Brain microvascular endothelial cell (primary cell): ENCODE measurements at regions not wholly inside any gene's neighbourhood (a gene's known extent, or its start where the extent isn't known, plus 50 kb on each side); places are given as distances from the start of the nearest gene placed in this dataset.

Experiments used
- DNase-seq: peaks from one replicate; pipeline ENCODE4 v3.0.0-alpha.2; 2020
- H3K27ac ChIP-seq: fragments of 250-450 bp; sonication (Bioruptor Pico); 2 replicates; pipeline ENCODE4 v1.5.1; 2020; ENCODE audit warnings: mild to moderate bottlenecking, moderate library complexity
- H3K27me3 ChIP-seq: fragments of 250-450 bp; sonication (Bioruptor Pico); replicated peaks from 2 replicates; pipeline ENCODE4 v1.5.1; 2020; ENCODE audit warnings: mild to moderate bottlenecking
- H3K36me3 ChIP-seq: fragments of 250-450 bp; sonication (Bioruptor Pico); replicated peaks from 2 replicates; pipeline ENCODE4 v1.5.1; 2020; ENCODE audit warnings: mild to moderate bottlenecking
- H3K4me3 ChIP-seq: 2 replicates; pipeline ENCODE4 v1.5.1; 2011; ENCODE audit warnings: low read depth, mild to moderate bottlenecking, control low read depth, low read length, moderate library complexity
- CTCF ChIP-seq: IDR thresholded peaks from 2 replicates; pipeline ENCODE4 v1.5.1; 2011; ENCODE audit warnings: low read depth, mild to moderate bottlenecking, moderate library complexity, low read length, control low read depth, inconsistent platforms; ENCODE audit errors: missing control alignments
- in situ Hi-C: cut with HindIII; loops from 2 replicates; pipeline ENCODE4 v1.10.0; 2017; ENCODE audit warnings: low sequenced_read_pairs, low pct_ligation_motif_present

GRCh38 chr1:193747579-193747978 is 561.2 kb upstream of the B3GALT2 start:
- no peak overlapping the region for H3K4me3 ChIP-seq
- in situ Hi-C loops = no loop called here
- H3K27me3 ChIP-seq = no peaks in the 10 kb centered on the region
- peak; percentile 54 for DNase-seq
- H3K36me3 ChIP-seq = no peaks in the 10 kb centered on the region
- no peak for TF ChIP-seq CTCF
- no peak overlapping the region for H3K27ac ChIP-seq

GRCh38 chr1:193741228-193741627 is 554.8 kb upstream of the B3GALT2 start:
- no peak for DNase-seq
- H3K27me3 ChIP-seq = no peaks in the 10 kb centered on the region
- no peak overlapping the region for H3K4me3 ChIP-seq
- H3K27ac ChIP-seq = no peak overlapping the region
- no peak for TF ChIP-seq CTCF
- H3K36me3 ChIP-seq = no peaks in the 10 kb centered on the region
- in situ Hi-C loops = no loop called here

GRCh38 chr1:193740762-193741161 is 554.3 kb upstream of the B3GALT2 start:
- no peak for TF ChIP-seq CTCF

GRCh38 chr1:193736507-193736906 is 550.1 kb upstream of the B3GALT2 start:
- H3K36me3 ChIP-seq = no peaks in the 10 kb centered on the region
- DNase-seq = no peak
- no peaks in the 10 kb centered on the region for H3K27me3 ChIP-seq
- no peak overlapping the region for H3K4me3 ChIP-seq
- TF ChIP-seq CTCF = no peak
- no peak overlapping the region for H3K27ac ChIP-seq
- in situ Hi-C loops = no loop called here

More at GRCh38 chr1:193740762-193741161, 554.3 kb upstream of the B3GALT2 start:
- Histone ChIP-seq H3K36me3 (no peaks in the 10 kb centered on the region), H3K27ac (no peak overlapping the region), H3K4me3 (no peak overlapping the region), H3K27me3 (no peaks in the 10 kb centered on the region)
- DNase-seq = no peak
- in situ Hi-C loops = no loop called here

GRCh38 chr1:193733674-193734073 is 547.3 kb upstream of the B3GALT2 start:
- no peak for TF ChIP-seq CTCF
- no peaks in the 10 kb centered on the region for H3K36me3 ChIP-seq
- in situ Hi-C loops = no loop called here

GRCh38 chr1:193730017-193730416 is 543.6 kb upstream of the B3GALT2 start:
- in situ Hi-C loops = no loop called here
- Histone ChIP-seq H3K4me3 (no peak overlapping the region), H3K27me3 (no peaks in the 10 kb centered on the region), H3K36me3 (no peaks in the 10 kb centered on the region), H3K27ac (no peak overlapping the region)
- peak; percentile 53 for DNase-seq
- TF ChIP-seq CTCF = no peak

More at GRCh38 chr1:193733674-193734073, 547.3 kb upstream of the B3GALT2 start:
- no peak for DNase-seq
- no peak overlapping the region for H3K4me3 ChIP-seq
- no peaks in the 10 kb centered on the region for H3K27me3 ChIP-seq
- H3K27ac ChIP-seq = no peak overlapping the region
